Fibroblast of skin of right quadriceps (primary cell): ENCODE measurements at regions not wholly inside any gene's neighbourhood (a gene's known extent, or its start where the extent isn't known, plus 50 kb on each side); places are given as distances from the start of the nearest gene placed in this dataset.

Experiments
- DNase-seq: peaks from one replicate; pipeline ENCODE4 v3.0.0-alpha.2; 2013

DNA sequence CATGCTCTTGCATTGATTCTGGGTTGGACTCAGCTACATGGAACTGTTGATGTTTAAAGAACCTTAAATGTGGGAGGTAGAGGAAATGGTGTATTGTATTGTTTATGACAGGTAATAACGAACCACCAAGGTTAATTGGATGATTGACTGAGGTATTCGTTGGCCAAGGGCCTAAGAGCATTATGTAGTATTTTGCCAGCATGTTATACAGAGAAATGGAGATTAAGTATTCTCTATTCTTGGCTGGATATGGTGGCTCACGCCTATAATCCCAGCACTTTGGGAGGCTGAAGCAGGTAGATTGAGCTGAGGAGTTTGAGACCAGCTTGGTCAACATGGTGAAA lies 59.0 kb upstream of the CDK20 start:
- DNase-seq: no peak

DNA sequence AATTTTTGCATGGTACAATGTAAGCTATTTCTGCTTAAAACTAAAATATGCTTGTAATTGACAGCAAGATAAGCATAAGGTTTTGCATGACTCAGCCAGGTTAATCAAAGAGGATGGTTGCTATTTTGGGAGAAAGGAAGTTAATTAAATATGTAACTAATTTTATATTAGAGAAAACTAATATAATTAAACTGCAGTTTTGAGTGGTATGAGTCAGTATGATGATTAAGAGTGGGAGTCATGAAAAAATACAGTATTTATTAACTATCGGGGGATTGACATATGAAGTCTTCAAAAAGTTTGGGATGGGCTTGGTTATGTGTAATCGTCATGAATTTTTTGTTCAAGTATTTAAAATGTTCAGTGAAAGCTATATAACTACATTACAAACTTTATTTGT lies 54.0 kb upstream of the CDK20 start:
- DNase-seq: no peak

DNA sequence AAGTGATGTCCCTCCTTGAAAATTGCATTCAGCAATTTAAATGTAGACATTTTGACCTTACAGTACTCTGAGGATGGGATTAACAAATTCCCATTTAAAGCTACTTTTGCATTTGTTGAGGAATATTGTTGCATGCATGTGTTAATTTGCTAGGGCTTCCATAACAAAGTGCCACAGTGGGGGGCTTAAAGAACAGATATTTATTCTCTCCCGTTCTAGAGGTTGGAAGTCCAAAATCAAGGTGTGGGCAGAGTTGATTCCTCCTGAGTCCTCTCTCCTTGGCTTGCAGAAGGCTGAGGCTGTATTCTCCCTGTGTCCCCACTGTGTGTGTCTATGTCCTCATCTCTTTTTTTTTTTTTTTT lies 51.8 kb upstream of the CDK20 start:
- no peak for DNase-seq

DNA sequence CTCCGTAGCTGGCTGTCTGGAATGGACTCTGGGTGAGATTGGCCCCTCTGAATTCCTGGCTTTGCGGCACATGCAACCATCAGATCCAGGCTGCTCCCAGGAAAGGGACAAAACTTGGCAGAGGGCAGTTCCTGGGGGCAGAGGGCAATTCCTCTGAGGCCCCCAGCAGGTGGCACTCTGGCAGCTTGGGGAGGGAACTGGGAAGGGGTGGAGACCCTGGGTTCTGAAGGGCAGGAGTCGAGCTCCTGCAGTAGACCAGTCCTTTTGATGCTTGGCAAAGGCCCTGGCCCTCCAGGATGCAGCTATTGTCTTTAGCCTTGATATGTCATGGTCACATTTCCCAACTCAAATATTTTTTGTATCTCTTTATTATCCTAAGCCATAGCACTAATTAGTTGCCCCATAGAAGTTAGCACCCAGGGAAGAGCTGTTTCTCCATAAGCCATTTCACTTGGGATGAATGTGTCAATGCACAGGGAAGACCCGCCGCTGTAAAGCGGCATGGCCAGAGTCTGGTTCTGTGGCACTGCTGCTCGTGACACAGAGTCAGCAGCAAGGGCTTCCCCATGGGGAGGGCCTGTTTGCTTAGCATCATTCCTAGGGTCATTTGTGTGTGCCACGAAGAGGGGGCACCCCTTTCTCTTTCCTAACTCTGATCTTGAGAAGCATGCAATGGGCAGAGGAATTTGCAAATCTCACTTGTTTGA lies 51.2 kb upstream of the CDK20 start:
- no peak for DNase-seq

DNA sequence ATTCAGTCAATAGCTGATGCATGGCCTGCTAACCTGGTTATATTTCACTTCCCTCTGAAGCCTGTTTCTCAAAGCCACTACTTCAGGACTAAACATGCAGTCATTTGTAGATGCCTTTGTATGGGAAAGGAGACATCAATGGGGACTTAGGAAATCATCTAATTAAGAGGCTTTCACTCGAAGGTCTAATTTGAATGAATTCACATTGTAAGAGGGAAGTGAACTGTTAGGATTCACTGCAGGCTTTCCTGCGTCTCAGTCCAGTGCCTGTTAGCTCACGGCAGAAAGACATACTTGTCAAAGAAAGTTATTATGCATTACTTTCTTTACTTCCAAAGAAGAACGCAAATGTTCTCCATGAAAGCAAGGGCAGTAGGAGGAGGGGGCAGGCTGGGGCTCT lies 50.6 kb upstream of the CDK20 start:
- no peak for DNase-seq
